ENCODE measurements at regions not wholly inside any gene's neighbourhood (a gene's known extent, or its start where the extent isn't known, plus 50 kb on each side); places are given as distances from the start of the nearest gene placed in this dataset.

DNA sequence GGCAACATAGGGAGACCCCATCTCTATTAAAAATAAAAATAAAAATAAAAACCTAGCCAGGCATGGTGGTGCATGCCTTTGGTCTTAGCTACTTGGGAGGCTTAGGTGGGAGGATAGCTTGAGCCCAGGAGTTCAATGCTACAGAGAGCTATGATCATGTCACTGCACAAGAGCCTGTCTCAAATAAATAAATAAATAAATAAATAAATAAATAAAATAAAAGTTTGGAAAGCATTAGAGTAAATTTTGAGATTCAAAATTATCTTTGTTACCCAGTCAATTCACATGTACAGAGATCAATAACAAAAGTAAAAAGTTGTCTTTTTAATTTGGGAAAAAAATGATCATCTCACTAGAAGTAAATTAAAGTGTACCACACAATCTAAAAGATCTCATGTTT is 255.8 kb upstream of the MYO3A start:
- H3K4me3 ChIP-seq (ENCODE audit: low read length), result no peak overlapping the region
- no peak overlapping the region for H3K4me2 ChIP-seq (ENCODE audit: low read length)
- no peak overlapping the region for H2AFZ ChIP-seq (ENCODE audit: low read depth, low read length)
- no peaks in the 10 kb centered on the region for H3K4me1 ChIP-seq (ENCODE audit: low read length)
- no peak overlapping the region for H3K27ac ChIP-seq (ENCODE audit: low read length)
- TF ChIP-seq, protein P1, sequence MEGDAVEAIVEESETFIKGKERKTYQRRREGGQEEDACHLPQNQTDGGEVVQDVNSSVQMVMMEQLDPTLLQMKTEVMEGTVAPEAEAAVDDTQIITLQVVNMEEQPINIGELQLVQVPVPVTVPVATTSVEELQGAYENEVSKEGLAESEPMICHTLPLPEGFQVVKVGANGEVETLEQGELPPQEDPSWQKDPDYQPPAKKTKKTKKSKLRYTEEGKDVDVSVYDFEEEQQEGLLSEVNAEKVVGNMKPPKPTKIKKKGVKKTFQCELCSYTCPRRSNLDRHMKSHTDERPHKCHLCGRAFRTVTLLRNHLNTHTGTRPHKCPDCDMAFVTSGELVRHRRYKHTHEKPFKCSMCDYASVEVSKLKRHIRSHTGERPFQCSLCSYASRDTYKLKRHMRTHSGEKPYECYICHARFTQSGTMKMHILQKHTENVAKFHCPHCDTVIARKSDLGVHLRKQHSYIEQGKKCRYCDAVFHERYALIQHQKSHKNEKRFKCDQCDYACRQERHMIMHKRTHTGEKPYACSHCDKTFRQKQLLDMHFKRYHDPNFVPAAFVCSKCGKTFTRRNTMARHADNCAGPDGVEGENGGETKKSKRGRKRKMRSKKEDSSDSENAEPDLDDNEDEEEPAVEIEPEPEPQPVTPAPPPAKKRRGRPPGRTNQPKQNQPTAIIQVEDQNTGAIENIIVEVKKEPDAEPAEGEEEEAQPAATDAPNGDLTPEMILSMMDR (IDR thresholded peaks at IDR 0.05; ENCODE audit: low read depth, low read length), result no peak
- TF ChIP-seq EZH2phosphoT487 (IDR thresholded peaks at IDR 0.05; ENCODE audit: low read depth), result no peak
- no peaks in the 10 kb centered on the region for H3K79me2 ChIP-seq (ENCODE audit: low read length)
- H3K9me3 ChIP-seq (ENCODE audit: insufficient read depth, low read length), result no peaks in the 10 kb centered on the region
- no peak overlapping the region for H3K9ac ChIP-seq (ENCODE audit: low read length)
- no peaks in the 10 kb centered on the region for H3K36me3 ChIP-seq (replicated peaks; ENCODE audit: low read depth, low read length)
- no peaks in the 10 kb centered on the region for H4K20me1 ChIP-seq (ENCODE audit: insufficient read depth, low read length)
- H3K27me3 ChIP-seq (ENCODE audit: low read depth, low read length), result no peaks in the 10 kb centered on the region

DNA sequence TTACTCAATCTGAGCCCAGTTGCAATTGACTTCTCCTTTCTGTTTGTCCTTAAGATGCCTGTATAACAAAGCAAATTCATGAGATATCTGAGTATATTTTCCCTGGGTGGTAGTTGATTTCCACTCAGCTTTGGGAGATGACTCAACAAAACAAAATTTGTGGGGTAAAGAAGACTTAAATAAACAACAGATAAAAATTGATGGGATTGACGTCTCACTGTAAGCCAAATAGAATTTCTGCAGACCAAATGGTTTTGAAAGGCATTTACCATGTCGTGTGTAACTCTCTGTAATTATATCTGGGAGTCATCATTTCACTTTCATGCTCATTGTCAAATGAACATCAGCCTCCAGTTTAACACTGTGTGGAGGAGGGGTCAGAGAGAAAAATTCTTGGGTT is 255.4 kb upstream of the MYO3A start:
- H3K79me2 ChIP-seq (ENCODE audit: low read length), result no peaks in the 10 kb centered on the region
- no peak overlapping the region for H3K9ac ChIP-seq (ENCODE audit: low read length)
- H2AFZ ChIP-seq (ENCODE audit: low read depth, low read length), result no peak overlapping the region
- no peaks in the 10 kb centered on the region for H3K27me3 ChIP-seq (ENCODE audit: low read depth, low read length)
- no peak overlapping the region for H3K4me2 ChIP-seq (ENCODE audit: low read length)
- no peak overlapping the region for H3K27ac ChIP-seq (ENCODE audit: low read length)
- no peak for TF ChIP-seq EZH2phosphoT487 (IDR thresholded peaks at IDR 0.05; ENCODE audit: low read depth)
- TF ChIP-seq, protein P1 (IDR thresholded peaks at IDR 0.05; ENCODE audit: low read depth, low read length), result no peak
- H4K20me1 ChIP-seq (ENCODE audit: insufficient read depth, low read length), result no peaks in the 10 kb centered on the region
- no peaks in the 10 kb centered on the region for H3K4me1 ChIP-seq (ENCODE audit: low read length)
- no peaks in the 10 kb centered on the region for H3K9me3 ChIP-seq (ENCODE audit: insufficient read depth, low read length)
- H3K36me3 ChIP-seq (replicated peaks; ENCODE audit: low read depth, low read length), result no peaks in the 10 kb centered on the region
- H3K4me3 ChIP-seq (ENCODE audit: low read length), result no peak overlapping the region

DNA sequence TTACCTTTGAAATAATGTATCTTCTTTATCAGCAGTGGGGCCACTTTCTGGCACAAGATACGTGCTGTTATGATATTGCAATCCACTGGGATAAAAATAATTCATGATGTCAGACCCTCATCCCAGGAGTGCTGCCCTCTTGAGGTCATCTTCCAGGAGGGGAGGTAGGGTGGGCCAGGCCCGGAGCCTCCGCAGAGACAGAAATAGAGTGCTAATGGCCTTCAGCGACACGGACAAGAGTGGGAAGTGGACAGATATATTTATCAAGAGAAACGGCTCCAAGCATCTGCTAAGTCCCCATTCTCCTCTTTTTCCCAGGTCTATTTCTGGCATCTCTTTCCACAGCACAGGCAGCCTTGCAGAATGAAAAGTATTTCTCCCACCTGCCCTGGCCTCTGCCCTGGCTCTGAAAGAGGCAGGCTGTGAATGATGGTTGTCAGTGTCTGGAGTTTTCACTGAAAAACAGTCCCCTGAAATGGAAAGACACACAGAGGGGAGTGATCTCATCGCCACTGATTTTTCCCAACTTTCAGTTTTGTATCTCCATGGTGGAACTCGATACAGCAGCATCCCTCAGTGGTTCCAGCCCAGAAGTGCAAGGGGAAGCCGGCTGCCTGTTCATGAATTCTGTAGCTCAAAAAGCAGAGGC is 251.7 kb upstream of the MYO3A start:
- H3K79me2 ChIP-seq (ENCODE audit: low read length), result no peaks in the 10 kb centered on the region
- H3K9ac ChIP-seq (ENCODE audit: low read length), result no peak overlapping the region
- no peak overlapping the region for H3K27ac ChIP-seq (ENCODE audit: low read length)
- H3K4me2 ChIP-seq (ENCODE audit: low read length), result no peak overlapping the region
- H3K9me3 ChIP-seq (ENCODE audit: insufficient read depth, low read length), result no peaks in the 10 kb centered on the region
- TF ChIP-seq, protein P1 (IDR thresholded peaks at IDR 0.05; ENCODE audit: low read depth, low read length), result no peak
- no peak for TF ChIP-seq EZH2phosphoT487 (IDR thresholded peaks at IDR 0.05; ENCODE audit: low read depth)
- no peaks in the 10 kb centered on the region for H4K20me1 ChIP-seq (ENCODE audit: insufficient read depth, low read length)
- H3K27me3 ChIP-seq (ENCODE audit: low read depth, low read length), result no peaks in the 10 kb centered on the region
- H3K4me1 ChIP-seq (ENCODE audit: low read length), result no peaks in the 10 kb centered on the region
- no peaks in the 10 kb centered on the region for H3K36me3 ChIP-seq (replicated peaks; ENCODE audit: low read depth, low read length)
- H2AFZ ChIP-seq (ENCODE audit: low read depth, low read length), result no peak overlapping the region
- H3K4me3 ChIP-seq (ENCODE audit: low read length), result no peak overlapping the region

DNA sequence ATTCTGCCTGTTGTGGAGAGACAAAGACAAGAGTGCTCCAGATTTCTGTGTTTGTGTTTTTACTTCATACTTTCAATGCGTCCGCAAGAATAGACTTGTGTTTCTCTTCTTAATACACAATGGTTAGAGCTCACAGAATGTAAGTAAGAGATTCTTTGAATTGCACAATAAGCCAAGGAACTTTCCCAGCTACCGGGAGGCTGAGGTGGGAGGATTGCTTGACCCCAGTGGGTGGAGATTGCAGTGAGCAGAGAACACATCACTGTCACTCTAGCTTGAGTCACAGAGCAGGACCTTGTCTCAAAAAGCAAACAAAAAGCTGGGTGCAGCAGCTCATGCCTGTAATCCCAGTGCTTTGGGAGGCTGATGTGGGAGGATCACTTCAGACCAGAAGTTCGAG is 250.7 kb upstream of the MYO3A start:
- Histone ChIP-seq H2AFZ (ENCODE audit: low read depth, low read length) (no peak overlapping the region), H3K79me2 (ENCODE audit: low read length) (no peaks in the 10 kb centered on the region), H3K4me3 (ENCODE audit: low read length) (no peak overlapping the region), H3K27me3 (ENCODE audit: low read depth, low read length) (no peaks in the 10 kb centered on the region), H3K36me3 (replicated peaks; ENCODE audit: low read depth, low read length) (no peaks in the 10 kb centered on the region), H3K9ac (ENCODE audit: low read length) (no peak overlapping the region), H4K20me1 (ENCODE audit: insufficient read depth, low read length) (no peaks in the 10 kb centered on the region), H3K4me1 (ENCODE audit: low read length) (no peaks in the 10 kb centered on the region), H3K9me3 (ENCODE audit: insufficient read depth, low read length) (no peaks in the 10 kb centered on the region), H3K27ac (ENCODE audit: low read length) (no peak overlapping the region), H3K4me2 (ENCODE audit: low read length) (no peak overlapping the region)
- TF ChIP-seq, protein P1 (IDR thresholded peaks at IDR 0.05; ENCODE audit: low read depth, low read length), result no peak
- no peak for TF ChIP-seq EZH2phosphoT487 (IDR thresholded peaks at IDR 0.05; ENCODE audit: low read depth)
